ENCODE measurements at regions not wholly inside any gene's neighbourhood (a gene's known extent, or its start where the extent isn't known, plus 50 kb on each side); places are given as distances from the start of the nearest gene placed in this dataset.

DNA sequence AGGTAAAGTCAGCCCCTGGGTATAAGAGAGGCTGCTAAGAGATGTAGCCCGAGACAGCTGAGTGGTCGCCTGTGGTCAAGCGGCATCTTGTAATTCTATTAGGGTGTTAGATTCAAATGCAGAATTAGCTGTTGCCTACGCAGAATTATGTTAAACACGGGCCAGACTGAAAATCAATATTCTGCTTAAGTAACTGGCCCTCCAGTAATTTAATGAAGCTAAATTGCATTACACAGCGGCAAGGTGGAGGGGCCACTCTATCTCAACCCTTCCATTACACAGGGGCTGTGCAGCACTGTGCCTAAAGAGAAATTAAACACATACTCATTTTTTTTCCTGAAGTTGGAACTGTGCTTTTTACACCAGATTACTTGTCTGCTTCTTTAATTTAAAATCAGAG is 448.5 kb upstream of the MGMT start:
- no peaks in the 10 kb centered on the region for H3K9me3 ChIP-seq (replicated peaks; ENCODE audit: control insufficient read depth, insufficient read depth, low read depth, low read length)
- no TSS peak for BruUV-seq (replicated peaks)
- H2AFZ ChIP-seq (ENCODE audit: low read depth, low read length) = no peak overlapping the region
- H3K4me1 ChIP-seq (replicated peaks in 1 of 2; ENCODE audit: control insufficient read depth in 2 of 2, insufficient read depth in 2 of 2, low read length in 2 of 2) = no peaks in the 10 kb centered on the region
- TF ChIP-seq POU5F1 (IDR thresholded peaks at IDR 0.05; ENCODE audit: borderline replicate concordance, low read depth, low read length, partially characterized antibody) = no peak
- no peak for TF ChIP-seq CXXC5 (CRISPR knock-in tag; IDR thresholded peaks at IDR 0.05)
- no peak for TF ChIP-seq SP2 (IDR thresholded peaks at IDR 0.05; ENCODE audit: extremely low read depth, low read depth, low read length, poor library complexity, severe bottlenecking)
- TF ChIP-seq NCOA4 (IDR thresholded peaks at IDR 0.05; ENCODE audit: partially characterized antibody) = no peak
- no peak for TF ChIP-seq NFATC3 (IDR thresholded peaks at IDR 0.05)
- TF ChIP-seq, protein P1, sequence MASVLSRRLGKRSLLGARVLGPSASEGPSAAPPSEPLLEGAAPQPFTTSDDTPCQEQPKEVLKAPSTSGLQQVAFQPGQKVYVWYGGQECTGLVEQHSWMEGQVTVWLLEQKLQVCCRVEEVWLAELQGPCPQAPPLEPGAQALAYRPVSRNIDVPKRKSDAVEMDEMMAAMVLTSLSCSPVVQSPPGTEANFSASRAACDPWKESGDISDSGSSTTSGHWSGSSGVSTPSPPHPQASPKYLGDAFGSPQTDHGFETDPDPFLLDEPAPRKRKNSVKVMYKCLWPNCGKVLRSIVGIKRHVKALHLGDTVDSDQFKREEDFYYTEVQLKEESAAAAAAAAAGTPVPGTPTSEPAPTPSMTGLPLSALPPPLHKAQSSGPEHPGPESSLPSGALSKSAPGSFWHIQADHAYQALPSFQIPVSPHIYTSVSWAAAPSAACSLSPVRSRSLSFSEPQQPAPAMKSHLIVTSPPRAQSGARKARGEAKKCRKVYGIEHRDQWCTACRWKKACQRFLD (CRISPR knock-in tag; IDR thresholded peaks at IDR 0.05) = no peak
- TF ChIP-seq HDAC6 (IDR thresholded peaks at IDR 0.05; ENCODE audit: low read depth, low read length) = no peak
- TF ChIP-seq POLR3G (IDR thresholded peaks at IDR 0.05; ENCODE audit: extremely low read depth, insufficient read length, insufficient replicate concordance) = no peak
- TF ChIP-seq SIN3A (IDR thresholded peaks at IDR 0.05; ENCODE audit: borderline replicate concordance in 2 of 2, control insufficient read depth in 1 of 2, low read depth in 2 of 2, low read length in 2 of 2) = no peak
- TF ChIP-seq SRSF9 (IDR thresholded peaks at IDR 0.05; ENCODE audit: borderline replicate concordance, low read depth, low read length) = no peak
- TF ChIP-seq, protein P2, sequence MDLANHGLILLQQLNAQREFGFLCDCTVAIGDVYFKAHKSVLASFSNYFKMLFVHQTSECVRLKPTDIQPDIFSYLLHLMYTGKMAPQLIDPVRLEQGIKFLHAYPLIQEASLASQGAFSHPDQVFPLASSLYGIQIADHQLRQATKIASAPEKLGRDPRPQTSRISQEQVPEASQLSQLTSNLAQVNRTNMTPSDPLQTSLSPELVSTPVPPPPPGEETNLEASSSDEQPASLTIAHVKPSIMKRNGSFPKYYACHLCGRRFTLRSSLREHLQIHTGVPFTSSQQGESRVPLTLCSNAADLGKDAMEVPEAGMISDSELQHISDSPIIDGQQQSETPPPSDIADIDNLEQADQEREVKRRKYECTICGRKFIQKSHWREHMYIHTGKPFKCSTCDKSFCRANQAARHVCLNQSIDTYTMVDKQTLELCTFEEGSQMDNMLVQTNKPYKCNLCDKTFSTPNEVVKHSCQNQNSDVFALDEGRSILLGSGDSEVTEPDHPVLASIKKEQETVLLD (IDR thresholded peaks at IDR 0.05) = no peak
- TF ChIP-seq, protein P3, sequence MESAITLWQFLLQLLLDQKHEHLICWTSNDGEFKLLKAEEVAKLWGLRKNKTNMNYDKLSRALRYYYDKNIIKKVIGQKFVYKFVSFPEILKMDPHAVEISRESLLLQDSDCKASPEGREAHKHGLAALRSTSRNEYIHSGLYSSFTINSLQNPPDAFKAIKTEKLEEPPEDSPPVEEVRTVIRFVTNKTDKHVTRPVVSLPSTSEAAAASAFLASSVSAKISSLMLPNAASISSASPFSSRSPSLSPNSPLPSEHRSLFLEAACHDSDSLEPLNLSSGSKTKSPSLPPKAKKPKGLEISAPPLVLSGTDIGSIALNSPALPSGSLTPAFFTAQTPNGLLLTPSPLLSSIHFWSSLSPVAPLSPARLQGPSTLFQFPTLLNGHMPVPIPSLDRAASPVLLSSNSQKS (CRISPR knock-in tag; IDR thresholded peaks at IDR 0.05) = no peak
- TF ChIP-seq ZNF589 (CRISPR knock-in tag; IDR thresholded peaks at IDR 0.05; ENCODE audit: low read depth) = no peak
- no peak for TF ChIP-seq MAZ (CRISPR knock-in tag; conservative IDR thresholded peaks at IDR 0.05 in 1 of 2, IDR thresholded peaks at IDR 0.05 in 1 of 2)
- TF ChIP-seq KDM5B (IDR thresholded peaks at IDR 0.05; ENCODE audit: insufficient replicate concordance, low read depth, low read length) = no peak
- no peak for TF ChIP-seq NR2F6 (CRISPR knock-in tag; IDR thresholded peaks at IDR 0.05)
- no peak for TF ChIP-seq XRCC3 (IDR thresholded peaks at IDR 0.05)
- TF ChIP-seq ZNF384 (IDR thresholded peaks at IDR 0.05; ENCODE audit: low read depth, low read length) = no peak
- TF ChIP-seq, protein P4, sequence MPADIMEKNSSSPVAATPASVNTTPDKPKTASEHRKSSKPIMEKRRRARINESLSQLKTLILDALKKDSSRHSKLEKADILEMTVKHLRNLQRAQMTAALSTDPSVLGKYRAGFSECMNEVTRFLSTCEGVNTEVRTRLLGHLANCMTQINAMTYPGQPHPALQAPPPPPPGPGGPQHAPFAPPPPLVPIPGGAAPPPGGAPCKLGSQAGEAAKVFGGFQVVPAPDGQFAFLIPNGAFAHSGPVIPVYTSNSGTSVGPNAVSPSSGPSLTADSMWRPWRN (IDR thresholded peaks at IDR 0.05; ENCODE audit: low read depth) = no peak
- WGBS (ENCODE audit: insufficient coverage, low coverage, missing lambda C conversion rate) = 2% methylated on average over 6 of the region's 6 CpGs
- FAIRE-seq = no peak
- no peaks in the 10 kb centered on the region for H3K36me3 ChIP-seq (ENCODE audit: control insufficient read depth, insufficient read depth, low read length)
- H3K4me3 ChIP-seq = no peak overlapping the region
- ChIA-PET CTCF (ENCODE audit: low intra/inter-chr PET ratio) (no interaction called here), POLR2A (no interaction called here)
- no peaks in the 10 kb centered on the region for H3K9me1 ChIP-seq (ENCODE audit: control insufficient read depth, insufficient read depth, low read length)
- H4K20me1 ChIP-seq (replicated peaks; ENCODE audit: control insufficient read depth, insufficient read depth, low read length) = no peaks in the 10 kb centered on the region
- no peak overlapping the region for H3K27ac ChIP-seq (ENCODE audit: extremely low read depth, low read depth, low read length)
- H3K27me3 ChIP-seq (ENCODE audit: control insufficient read depth in 2 of 2, insufficient read depth in 2 of 2, low read length in 2 of 2) = peaks cover 0 to 7% of the 10 kb centered on the region in 2 experiments; a peak in 2 of 5 replicates
- in situ Hi-C loops (cut with MboI) (no loop called here), intact Hi-C loops (cut with micrococcal nuclease) (no loop called here)
- H3K4me2 ChIP-seq (ENCODE audit: insufficient read depth, low read length) = no peak overlapping the region
- no peaks in the 10 kb centered on the region for H3K79me2 ChIP-seq (ENCODE audit: control insufficient read depth, insufficient read depth, low read length)
- H3K9ac ChIP-seq (ENCODE audit: insufficient read depth in 1 of 2, low read depth in 2 of 2, low read length in 2 of 2) = no peak overlapping the region
- no peak for ATAC-seq
- no peak for DNase-seq (ENCODE audit: extremely low read depth in 1 of 4, low spot score in 3 of 4)

All from K562 (cell line).